Thyroid gland (tissue), 4 donors: ENCODE measurements at regions not wholly inside any gene's neighbourhood (a gene's known extent, or its start where the extent isn't known, plus 50 kb on each side); places are given as distances from the start of the nearest gene placed in this dataset.

Experiments
- POLR2A ChIP-seq, 2 donors: fragments of 450-650 bp; IDR thresholded peaks; one replicate each; pipeline ENCODE4 v1.6.1; 2017; ENCODE audit warnings: antibody characterized with exemption in 2 of 2, mild to moderate bottlenecking in 2 of 2, moderate library complexity in 1 of 2
- TF ChIP-seq, protein P1 (sequence below), 6 experiments: fragments of 200-600 bp in 3 of 6; fragments of 450-650 bp in 3 of 6; sonication (generic) in 3 of 6; IDR thresholded peaks; one replicate each; pipeline ENCODE4 v1.5.1; 2016 to 2019; ENCODE audit warnings: antibody characterized with exemption in 6 of 6, mild to moderate bottlenecking in 2 of 6, inconsistent platforms in 1 of 6, moderate library complexity in 1 of 6

DNA sequence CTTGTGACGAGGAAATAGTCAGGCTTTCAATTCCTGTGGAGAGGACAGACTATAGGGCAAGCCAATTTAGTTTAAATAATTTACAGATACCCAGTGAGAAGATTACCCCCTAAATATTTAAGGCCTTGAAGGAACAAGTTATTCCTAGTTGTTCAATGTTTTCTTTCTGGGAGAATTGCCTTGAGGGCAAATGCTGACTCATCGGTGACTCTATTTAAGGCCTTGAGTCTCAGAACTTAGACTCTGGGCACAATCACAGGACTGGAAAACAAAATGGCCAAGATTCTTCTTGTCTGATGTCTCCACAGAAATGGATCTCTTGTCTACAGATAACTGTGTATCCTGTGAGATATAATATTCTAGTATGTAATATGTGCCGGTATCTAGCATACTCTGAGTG is 467.1 kb downstream of the SUCLG1 start:
- TF ChIP-seq, protein P1, sequence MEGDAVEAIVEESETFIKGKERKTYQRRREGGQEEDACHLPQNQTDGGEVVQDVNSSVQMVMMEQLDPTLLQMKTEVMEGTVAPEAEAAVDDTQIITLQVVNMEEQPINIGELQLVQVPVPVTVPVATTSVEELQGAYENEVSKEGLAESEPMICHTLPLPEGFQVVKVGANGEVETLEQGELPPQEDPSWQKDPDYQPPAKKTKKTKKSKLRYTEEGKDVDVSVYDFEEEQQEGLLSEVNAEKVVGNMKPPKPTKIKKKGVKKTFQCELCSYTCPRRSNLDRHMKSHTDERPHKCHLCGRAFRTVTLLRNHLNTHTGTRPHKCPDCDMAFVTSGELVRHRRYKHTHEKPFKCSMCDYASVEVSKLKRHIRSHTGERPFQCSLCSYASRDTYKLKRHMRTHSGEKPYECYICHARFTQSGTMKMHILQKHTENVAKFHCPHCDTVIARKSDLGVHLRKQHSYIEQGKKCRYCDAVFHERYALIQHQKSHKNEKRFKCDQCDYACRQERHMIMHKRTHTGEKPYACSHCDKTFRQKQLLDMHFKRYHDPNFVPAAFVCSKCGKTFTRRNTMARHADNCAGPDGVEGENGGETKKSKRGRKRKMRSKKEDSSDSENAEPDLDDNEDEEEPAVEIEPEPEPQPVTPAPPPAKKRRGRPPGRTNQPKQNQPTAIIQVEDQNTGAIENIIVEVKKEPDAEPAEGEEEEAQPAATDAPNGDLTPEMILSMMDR (IDR thresholded peaks at IDR 0.05): no peak
- TF ChIP-seq POLR2A (IDR thresholded peaks at IDR 0.05): no peak
